ENCODE measurements at regions not wholly inside any gene's neighbourhood (a gene's known extent, or its start where the extent isn't known, plus 50 kb on each side); places are given as distances from the start of the nearest gene placed in this dataset.
A peak's percentile ranks its signal among the peaks of the same experiment; 100 is the strongest.
"Not testable (repeated sequence)": the region's sequence is repeated elsewhere in the genome, so short reads cannot be mapped to it uniquely, and the experiment has no call there.

DNA sequence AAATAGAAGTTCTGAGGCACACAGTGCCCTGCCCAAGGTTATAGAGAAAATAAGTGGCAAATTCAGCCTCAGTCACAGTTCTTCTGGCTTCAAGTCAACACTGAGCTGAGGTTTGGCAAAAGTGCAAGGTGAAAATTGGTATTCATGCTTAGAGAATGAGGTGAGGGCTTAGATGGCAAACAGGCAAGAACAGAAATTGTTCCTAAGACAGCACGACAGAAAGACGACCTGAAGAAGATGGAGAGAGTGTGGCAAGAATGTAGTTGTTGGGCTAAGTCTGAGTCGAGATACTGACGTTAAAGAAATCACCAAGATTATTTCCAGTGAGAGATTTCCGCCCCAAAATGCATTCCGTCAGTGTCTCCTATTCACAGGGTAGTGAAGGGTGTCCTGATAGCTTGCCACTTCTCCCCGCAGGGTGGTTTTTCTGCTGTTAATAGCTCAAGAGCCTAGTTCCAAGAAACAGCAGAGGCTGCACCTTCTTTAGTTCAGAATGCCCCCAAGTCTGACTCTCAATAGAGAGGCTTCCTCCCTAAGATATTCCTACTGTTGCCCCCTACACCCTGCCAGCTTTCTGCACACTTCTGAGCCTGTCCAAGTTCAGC is 260.8 kb upstream of the AMIGO2 start:
- DNase-seq: no peak

DNA sequence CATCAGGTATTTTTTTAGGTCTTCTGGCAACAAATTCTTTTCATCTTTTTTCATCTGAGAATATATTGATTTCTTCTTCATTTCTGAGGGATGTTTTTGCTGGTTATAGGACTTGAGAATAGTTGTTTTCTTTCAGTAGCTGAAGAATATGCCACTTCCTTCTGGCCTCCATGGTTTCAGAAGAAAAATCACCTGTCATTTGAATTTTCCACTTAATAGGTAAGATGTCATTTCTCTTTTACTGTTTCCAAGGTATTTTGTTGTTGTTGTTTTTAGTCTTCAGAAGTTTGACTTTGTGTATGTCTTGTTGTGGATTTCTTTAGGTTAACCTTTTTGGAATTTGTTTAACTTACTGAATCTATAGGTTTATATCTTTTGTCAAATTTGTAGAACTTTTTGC is 257.8 kb upstream of the AMIGO2 start:
- no peak for DNase-seq

DNA sequence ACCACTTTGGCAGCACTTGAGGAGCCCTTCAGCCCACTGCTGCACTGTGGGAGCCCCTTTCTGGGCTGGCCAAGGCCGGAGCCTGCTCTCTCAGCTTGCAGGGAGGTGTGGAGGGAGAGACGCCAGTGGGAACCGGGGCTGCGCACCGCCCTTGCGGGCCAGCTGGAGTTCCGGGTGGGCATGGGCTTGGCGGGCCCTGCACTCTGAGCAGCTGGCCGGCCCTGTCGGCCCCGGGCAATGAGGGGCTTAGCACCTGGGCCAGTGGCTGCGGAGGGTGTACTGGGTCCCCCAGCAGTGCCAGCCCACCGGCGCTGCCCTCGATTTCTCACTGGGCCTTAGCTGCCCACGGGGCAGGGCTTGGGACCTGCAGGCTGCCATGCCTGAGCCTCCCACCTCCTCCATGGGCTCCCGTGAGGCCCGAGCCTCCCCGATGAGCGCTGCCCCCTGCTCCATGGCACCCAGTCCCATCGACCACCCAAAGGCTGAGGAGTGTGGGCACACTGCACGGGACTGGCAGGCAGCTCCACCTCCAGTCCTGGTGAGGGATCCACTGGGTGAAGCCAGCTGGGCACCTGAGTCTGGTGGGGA is 253.6 kb upstream of the AMIGO2 start:
- DNase-seq: not testable (repeated sequence)

DNA sequence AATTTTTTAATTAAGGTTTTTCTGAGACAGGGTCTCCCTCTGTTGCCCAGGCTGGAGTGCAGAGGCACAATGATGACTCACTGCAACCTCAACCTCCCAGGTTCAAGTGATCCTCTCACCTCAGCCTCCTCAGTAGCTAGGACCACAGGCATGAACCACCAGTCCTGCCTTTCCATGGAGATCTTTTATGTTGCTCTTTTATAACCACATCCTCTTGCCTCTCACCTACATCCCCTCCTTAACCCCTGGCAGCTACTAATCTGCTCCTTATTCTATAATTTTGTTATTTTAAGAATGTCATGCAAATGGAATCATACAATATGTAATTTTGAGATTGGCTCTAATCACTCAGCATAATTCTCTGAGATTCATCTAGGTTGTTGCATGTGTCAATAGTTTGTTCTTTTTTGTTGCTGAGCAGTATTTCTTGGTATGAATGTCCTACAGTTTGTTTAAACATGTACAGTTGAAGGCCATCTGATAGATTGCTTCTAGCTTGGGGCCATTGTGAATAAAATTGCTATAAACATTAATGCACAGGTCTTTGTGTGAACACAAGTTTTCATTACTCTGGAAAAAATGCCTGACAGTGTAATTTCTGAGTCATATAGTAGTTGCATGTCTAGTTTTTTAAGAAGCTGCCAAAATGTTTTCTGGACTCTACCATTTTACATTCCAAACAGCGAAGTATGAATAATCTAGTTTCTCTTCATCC is 249.2 kb upstream of the AMIGO2 start:
- DNase-seq: no peak

DNA sequence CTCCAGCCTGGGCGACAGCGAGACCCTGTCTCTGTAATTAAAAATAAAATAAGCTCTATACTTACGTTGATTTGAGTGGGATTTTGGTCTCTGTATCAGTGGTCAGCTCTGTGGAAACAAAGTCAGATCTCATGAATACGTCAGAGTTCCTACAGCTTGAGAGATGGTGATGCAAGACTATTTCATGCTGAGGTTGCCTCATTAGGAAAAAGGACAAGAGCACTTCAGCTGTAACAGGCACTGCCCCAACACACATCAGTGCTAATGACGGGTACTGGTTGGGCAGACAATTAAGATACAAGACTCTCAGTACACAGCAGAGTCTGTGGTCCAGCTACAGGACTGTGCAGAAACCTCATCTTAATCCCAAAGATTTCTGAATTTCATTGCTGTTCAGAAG is 246.4 kb upstream of the AMIGO2 start:
- no peak for DNase-seq

DNA sequence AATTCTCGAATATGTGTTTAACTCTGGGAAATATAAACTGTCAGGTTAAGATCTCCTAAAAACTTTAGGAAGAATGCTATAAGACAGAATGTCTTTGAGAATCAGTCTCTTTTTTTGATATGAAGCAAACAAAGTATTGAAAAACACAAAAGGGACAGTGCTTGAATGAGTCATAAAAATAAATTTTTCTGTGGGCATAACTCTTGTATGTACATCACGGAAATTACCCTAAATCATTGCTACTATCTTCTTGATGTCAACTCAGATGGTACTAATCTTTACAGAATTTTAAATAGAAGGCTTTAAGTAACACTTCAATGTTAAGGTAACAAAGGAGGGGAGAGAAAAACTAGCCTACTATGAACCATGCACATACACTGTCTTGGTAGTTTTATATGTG is 244.0 kb upstream of the AMIGO2 start:
- no peak for DNase-seq

DNA sequence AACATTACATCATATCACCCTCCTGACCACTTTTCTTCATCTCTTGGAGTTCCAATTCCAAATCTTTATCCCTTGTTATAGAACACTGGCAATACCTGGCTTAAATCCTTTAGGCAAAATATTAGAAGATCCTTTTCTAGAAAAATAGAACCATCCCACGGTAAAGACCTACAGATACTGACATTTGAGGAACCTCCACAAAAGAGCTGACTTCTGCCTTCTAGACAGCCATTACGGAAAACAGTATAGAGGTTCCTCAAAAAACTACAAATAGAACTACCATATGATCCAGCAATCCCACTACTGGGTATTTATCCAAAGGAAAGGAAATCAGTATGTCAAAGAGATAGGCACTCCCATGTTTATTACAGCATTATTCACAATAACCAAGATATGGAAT is 241.7 kb upstream of the AMIGO2 start:
- DNase-seq: no peak

DNA sequence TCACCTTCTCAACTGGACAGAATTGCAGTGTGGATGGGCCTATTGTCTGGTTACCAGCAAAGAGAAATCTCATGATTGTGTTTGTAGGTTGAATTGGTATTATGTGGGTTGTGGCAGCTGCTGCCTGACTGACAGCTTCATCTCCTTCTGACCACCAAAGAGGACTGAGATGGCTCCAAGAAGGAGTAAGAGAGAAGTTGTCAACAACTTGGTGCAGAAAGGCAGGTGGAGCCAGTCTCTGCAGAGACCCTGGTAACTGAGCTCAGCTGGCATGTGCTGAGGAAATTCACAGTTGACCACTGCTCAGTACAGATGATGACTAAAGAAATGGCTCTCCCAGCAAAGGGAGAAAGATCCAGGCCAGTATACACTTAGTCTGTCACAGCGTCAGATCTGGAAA is 240.0 kb upstream of the AMIGO2 start:
- DNase-seq: no peak

DNA sequence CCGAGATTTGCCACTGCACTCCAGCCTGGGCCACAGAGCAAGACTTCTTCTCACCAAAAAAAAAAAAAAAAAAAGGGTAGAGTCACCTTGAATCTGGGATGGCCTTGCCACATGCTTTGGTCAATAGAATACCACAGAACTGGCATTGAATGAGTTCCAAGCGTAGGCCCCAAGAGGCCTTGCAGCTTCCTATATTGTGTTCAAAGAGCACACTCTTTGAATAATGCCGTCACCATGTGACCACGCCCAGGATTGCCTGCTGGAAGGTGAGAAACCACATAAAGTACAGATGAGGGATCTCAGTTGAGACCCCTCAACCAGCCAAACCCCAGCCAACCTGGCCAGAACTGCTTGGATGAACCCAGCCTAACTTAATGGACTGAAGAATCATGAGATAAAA is 239.2 kb upstream of the AMIGO2 start:
- no peak for DNase-seq

DNA sequence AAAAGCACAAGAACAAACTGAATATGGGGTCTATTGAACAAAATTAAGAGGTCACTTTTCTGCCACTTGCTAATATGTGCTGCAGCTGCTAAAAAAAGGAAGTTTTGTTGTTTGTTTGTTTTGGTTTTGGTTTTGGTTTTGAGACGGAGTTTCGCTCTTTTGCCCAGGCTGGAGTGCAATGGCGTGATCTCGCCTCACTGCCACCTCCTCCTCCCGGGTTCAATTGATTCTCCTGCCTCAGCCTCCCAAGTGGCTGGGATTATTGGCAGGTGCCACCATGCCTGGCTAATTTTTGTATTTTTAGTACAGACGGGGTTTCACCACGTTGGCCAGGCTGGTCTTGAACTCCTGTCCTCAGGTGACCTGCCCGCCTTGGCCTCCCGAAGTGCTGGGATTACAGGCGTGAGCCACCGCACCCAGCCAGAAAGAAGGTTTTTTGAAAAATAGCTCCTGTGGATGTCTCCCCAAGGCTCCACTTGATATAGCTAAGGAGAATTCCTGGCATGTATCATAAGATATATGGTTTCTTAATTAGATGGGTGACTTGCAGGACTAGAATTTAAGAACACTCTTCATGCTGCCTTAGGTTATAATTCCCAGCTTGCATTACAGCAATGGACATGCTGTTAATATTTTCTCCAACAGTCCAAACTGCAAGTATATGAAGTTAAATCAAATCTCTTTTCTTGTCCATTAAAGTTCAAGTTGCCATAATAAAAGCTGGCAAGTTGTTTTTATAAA is 237.6 kb upstream of the AMIGO2 start:
- no peak for DNase-seq

DNA sequence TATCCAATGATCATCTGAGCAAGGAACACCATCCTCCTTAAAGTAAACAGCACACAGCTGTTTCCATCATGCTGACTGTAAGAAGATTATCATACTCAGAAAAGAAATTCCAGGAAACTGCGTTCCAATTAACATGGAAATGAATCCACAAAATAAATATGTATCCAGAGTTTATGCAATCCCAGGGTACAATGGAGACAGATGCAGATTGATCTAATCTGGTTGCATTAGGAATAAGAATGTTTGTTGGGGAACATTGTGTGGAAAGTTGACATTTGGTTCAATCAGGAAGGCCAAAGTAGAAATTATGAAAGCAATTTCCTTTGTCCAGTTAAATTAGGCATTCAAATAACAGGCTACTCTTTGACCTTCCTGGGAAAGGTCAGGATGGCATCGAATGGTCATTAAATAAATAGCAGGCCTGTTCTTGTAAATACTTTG is 236.9 kb upstream of the AMIGO2 start:
- DNase-seq: no peak

DNA sequence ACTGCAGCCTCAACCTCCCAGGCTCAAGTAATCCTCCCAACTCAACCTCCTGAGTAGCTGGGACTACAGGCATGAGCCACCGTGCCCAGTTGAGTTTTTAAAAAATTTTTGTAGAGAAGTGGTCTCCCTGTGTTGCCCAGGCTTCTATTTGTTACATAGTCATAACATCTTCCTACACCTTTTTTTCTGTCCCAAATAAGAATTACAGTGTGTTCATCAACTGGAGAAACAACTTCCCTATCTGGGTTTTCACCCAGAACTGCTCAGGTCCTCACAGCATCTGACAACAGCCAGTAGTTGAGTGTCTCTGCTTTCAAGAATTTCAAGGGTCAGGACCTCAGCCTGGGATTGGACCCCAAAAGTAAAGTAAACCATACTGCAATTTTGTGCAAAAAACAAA is 235.2 kb upstream of the AMIGO2 start:
- DNase-seq: no peak

DNA sequence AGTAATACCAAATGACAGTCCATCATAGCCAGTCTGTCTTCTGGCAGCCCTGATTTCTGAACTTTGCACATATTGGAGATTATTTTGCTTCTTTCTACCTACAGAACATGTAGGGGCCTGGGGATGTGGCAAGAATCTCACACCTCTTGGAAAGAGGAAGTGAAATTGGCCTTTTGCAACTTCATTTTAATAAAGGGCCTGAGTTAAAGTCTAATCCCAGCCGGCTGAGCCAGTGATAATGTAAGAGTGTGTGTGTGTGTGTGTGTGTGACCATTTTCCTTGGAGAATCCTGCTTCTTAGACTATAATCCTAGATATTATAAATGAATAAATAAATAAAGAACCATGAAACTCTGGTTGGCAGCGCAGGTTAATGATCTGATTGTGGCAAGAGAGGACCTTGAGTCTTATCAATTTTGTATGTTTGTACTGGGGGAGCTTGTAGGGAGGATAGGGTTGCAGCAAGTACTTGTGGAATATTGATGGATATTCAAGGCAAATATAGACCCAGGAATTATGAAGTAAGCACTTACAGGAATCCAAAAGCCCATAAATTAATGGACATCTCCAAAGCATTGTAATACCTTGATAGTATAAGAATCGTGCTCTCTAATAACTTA is 233.2 kb upstream of the AMIGO2 start:
- DNase-seq: no peak

DNA sequence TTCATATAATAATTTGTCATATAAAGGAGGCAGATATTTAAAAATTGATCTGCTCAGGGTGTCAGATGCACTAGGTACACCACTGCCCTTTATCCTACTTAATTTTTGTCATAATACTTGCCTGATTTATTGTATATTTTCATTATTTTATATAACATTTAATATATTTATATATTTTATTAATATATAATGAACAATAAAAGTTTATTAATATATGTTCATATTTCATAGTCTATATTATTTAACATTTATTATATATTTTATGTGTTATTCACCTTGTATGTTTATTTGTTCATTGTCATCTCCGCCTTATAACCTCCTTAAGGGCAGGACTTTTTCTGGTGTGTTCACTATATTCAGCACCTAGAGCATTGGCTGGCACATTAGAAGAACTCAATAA is 232.4 kb upstream of the AMIGO2 start:
- DNase-seq: no peak

DNA sequence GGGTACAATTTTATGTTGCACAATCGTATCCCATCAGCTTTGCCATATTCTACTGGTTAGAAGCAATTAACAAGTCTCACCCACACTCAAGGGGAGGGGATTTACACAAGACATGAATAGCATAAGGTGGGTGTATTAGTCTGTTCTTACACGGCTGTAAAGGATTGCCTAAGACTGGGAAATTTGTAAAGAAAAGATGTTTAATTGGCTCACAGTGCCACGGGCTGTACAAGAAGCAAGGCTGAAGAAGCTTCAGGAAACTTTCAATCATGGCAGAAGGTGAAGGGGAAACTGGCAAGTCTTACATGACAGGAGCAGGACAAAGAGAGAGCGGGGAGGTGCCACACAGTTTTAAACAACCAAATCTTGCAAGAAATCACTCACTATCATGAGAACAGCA is 231.8 kb upstream of the AMIGO2 start:
- DNase-seq: no peak

DNA sequence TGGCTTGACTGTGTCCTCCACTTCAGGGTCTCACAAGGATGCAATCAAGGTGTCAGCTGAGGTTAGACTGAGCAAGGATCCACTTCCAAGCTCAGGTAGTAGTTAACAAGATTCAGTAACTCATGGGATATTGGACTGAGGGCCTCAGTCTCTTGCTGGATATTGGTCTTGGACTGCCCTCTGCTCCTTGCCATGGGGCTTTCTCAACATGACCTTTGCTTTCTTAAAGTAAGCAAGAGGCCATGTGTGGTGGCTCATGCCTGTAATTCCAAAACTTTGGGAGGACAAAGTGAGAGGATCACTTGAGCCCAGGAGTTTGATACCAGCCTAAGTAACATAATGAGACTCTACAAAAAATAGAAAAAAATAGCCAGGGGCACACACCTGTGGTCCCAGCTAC is 231.3 kb upstream of the AMIGO2 start:
- DNase-seq: no peak

DNA sequence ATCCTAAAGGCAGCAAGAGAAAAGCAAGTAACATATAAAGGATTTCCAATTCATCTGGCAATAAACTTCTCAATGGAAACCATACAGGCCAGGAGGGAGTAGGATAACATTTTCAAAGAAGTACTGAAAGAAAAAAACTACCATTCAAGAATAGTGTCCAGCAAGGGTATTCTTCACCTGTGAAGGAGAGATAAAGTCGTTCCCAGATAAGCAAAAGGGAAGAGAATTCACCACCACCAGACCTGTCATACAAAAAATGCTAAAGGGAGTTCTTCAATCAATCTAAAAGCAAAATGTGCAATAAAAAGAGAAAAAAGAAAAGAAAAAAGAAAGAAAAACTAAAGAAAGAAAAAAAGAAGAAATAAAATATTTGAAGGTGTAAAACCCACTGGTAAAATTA is 228.9 kb upstream of the AMIGO2 start:
- DNase-seq: no peak

DNA sequence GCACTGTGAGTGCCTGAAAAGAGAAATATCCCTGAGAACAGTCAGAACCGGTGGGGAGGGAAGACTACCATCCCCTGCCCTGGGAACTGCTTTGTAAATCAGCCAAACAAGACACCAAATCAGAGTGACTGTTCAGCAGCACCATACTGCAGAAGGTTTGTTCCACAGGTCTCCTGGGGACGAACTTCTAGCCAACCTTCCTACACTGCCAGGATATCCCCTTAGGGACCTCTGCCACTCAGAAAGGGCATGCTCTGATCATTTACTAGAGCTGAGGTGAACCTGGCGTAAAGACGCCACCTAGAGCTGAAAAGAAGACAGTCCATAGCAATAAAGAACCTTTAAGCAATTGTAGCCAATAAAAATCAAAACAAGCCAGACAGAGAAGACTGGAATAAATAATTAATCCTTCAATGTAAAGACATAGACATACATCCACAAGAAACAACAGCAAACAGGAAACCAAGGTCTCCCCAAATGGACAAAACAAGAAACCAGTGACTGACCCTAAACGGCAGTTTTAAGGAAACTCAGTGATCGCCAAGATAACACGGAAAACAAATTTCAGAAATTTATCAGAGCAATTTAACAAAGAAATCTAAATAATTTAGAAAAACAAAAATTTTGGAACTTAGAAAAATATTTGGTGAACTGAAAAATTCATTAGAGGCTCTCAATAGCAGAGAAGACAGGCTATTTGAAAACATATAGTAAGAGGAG is 228.1 kb upstream of the AMIGO2 start:
- DNase-seq: peak; percentile 65

DNA sequence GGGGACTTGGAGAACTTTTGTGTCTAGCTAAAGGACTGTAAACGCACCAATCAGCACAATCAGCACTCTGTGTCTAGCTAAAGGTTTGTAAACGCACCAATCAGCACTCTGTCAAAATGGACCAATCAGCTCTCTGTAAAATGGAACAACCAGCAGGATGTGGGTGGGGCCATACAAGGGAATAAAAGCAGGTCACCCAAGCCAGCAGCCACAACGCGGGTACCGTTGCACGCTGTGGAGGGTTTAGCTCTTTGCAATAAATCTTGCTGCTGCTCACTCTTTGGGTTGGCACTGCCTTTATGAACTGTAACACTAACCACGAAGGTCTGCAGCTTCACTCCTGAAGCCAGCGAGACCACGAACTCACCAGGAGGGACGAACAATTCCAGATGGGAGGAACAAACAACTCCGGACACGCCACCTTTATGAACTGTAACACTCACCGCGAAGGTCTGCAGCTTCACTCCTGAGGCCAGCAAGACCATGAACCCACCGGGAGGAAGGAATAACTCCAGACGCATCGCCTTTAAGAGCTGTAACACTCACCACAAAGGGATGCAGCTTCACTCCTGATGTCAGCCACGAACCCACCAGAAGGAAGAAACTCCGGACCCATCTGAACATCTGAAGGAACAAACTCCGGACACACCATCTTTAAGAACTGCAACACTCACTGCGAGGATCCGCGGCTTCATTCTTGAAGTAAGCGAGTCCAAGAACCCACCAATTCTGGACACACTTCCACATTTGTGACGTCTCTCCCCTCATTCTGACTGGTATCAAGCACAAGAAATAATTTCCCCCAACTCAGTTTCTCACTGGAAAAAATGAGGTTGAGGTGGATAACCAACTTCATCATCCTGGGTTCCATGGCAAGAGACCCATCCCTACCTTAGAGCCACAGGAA is 227.3 kb upstream of the AMIGO2 start:
- DNase-seq: peak; percentile 83

DNA sequence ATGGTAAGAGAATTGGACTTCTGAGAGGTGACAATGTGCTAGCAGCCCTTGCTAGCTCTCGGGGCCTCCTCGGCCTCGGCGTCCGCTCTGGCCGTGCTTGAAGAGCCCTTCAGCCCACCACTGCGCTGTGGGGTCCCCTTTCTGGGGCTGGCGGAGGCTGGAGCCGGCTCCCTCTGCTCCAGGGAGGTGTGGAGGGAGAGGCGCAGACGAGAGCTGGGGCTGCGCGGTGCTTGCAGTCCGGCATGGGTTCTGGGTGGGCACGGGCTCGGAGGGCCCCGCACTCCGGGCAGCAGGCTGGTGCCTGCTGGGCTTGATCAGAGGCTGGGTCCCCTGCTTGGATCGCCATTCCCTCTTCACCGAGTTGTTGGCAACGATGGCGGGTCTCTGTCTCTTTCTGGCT is 226.4 kb upstream of the AMIGO2 start:
- no peak for DNase-seq

DNA sequence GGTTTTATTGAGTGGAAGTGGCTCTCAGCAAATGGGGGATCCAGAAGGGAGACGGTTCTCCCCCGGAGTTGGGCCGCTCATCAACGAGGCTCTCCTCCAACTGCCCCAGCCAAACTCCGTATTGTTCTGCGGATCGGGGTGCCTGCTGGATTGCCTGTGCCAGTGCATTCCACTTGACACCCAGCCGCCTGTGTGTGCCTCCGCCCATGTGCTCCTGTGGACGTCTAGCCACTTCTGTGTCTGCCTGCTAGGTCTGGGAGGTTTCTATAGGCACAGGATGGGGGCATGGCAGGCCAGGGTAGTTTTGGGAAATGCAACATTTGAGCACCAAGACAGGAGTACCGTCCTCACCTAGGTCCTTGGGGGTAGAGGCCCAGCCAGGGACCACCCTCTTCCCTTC is 225.7 kb upstream of the AMIGO2 start:
- no peak for DNase-seq

All from stimulated activated CD4-positive, alpha-beta T cell treated with anti-CD3 and anti-CD28 coated beads, Interleukin-1b, Interleukin-23, amount 100 ng/mL, for 48 hours (primary cell).